ENCODE measurements at regions not wholly inside any gene's neighbourhood (a gene's known extent, or its start where the extent isn't known, plus 50 kb on each side); places are given as distances from the start of the nearest gene placed in this dataset.

GRCh38 chr5:155626592-155626991, 613.0 kb downstream of the KIF4B start:
- no peaks in the 10 kb centered on the region for H3K36me3 ChIP-seq (ENCODE audit: insufficient read depth, low read length)
- no peak for TF ChIP-seq EZH2 (IDR thresholded peaks at IDR 0.05; ENCODE audit: insufficient read depth, low read length)
- no peak for TF ChIP-seq CTCF (IDR thresholded peaks at IDR 0.05; ENCODE audit: insufficient read depth, low read depth, low read length)
- H4K20me1 ChIP-seq (ENCODE audit: insufficient read depth, low read length): no peaks in the 10 kb centered on the region
- H3K9me3 Mint-ChIP-seq (ENCODE audit: unreplicated experiment): no peaks in the 10 kb centered on the region
- H3K4me1 ChIP-seq (ENCODE audit: insufficient read depth, low read length): peaks cover 5% of the 10 kb centered on the region
- no peak overlapping the region for H3K4me2 ChIP-seq (ENCODE audit: low read length)
- H3K9me3 ChIP-seq (ENCODE audit: insufficient read depth, low read depth, low read length): no peaks in the 10 kb centered on the region
- DNase-seq (ENCODE audit: low read depth): no peak
- H3K4me3 ChIP-seq (ENCODE audit: insufficient read depth, low read depth, low read length): no peak overlapping the region
- no peak overlapping the region for H3K27ac Mint-ChIP-seq (ENCODE audit: unreplicated experiment)
- H3K27ac ChIP-seq (ENCODE audit: low read depth, low read length): no peak overlapping the region
- H2AFZ ChIP-seq (ENCODE audit: low read depth, low read length): no peak overlapping the region
- peaks cover 5% of the 10 kb centered on the region for H3K4me1 Mint-ChIP-seq (ENCODE audit: low read depth, unreplicated experiment)
- no peaks in the 10 kb centered on the region for H3K79me2 ChIP-seq (ENCODE audit: insufficient read depth, low read length)
- H3K36me3 Mint-ChIP-seq (ENCODE audit: low read depth, unreplicated experiment): no peaks in the 10 kb centered on the region
- peaks cover 16% of the 10 kb centered on the region for H3K27me3 Mint-ChIP-seq (ENCODE audit: low read depth, unreplicated experiment)
- FAIRE-seq: no peak
- no peaks in the 10 kb centered on the region for H3K27me3 ChIP-seq (ENCODE audit: insufficient read depth, low read length)
- no peak overlapping the region for H3K4me3 Mint-ChIP-seq (ENCODE audit: unreplicated experiment)
- H3K9ac ChIP-seq (ENCODE audit: low read length): no peak overlapping the region

- peaks cover 5% of the 10 kb centered on the region for H3K4me1 ChIP-seq (ENCODE audit: insufficient read depth, low read length)
- Mint-ChIP-seq H3K36me3 (ENCODE audit: low read depth, unreplicated experiment) (no peaks in the 10 kb centered on the region), H3K27me3 (ENCODE audit: low read depth, unreplicated experiment) (peaks cover 16% of the 10 kb centered on the region), H3K4me3 (ENCODE audit: unreplicated experiment) (no peak overlapping the region), H3K9me3 (ENCODE audit: unreplicated experiment) (no peaks in the 10 kb centered on the region), H3K4me1 (ENCODE audit: low read depth, unreplicated experiment) (peaks cover 5% of the 10 kb centered on the region), H3K27ac (ENCODE audit: unreplicated experiment) (no peak overlapping the region)
- H3K27me3 ChIP-seq (ENCODE audit: insufficient read depth, low read length): no peaks in the 10 kb centered on the region
- no peak for FAIRE-seq
- H3K4me3 ChIP-seq (ENCODE audit: insufficient read depth, low read depth, low read length): no peak overlapping the region
- no peaks in the 10 kb centered on the region for H3K9me3 ChIP-seq (ENCODE audit: insufficient read depth, low read depth, low read length)
- no peak for DNase-seq (ENCODE audit: low read depth)
- no peak overlapping the region for H3K9ac ChIP-seq (ENCODE audit: low read length)
- TF ChIP-seq EZH2 (IDR thresholded peaks at IDR 0.05; ENCODE audit: insufficient read depth, low read length): no peak
- TF ChIP-seq CTCF (IDR thresholded peaks at IDR 0.05; ENCODE audit: insufficient read depth, low read depth, low read length): no peak
- H4K20me1 ChIP-seq (ENCODE audit: insufficient read depth, low read length): no peaks in the 10 kb centered on the region
- no peak overlapping the region for H2AFZ ChIP-seq (ENCODE audit: low read depth, low read length)
- H3K4me2 ChIP-seq (ENCODE audit: low read length): no peak overlapping the region
- no peak overlapping the region for H3K27ac ChIP-seq (ENCODE audit: low read depth, low read length)
- no peaks in the 10 kb centered on the region for H3K79me2 ChIP-seq (ENCODE audit: insufficient read depth, low read length)
- H3K36me3 ChIP-seq (ENCODE audit: insufficient read depth, low read length): no peaks in the 10 kb centered on the region
These were observed 614.8 kb downstream of the KIF4B start for GRCh38 chr5:155628346-155628745.

- H3K36me3 ChIP-seq (ENCODE audit: insufficient read depth, low read length): no peaks in the 10 kb centered on the region
- no peak overlapping the region for H3K4me2 ChIP-seq (ENCODE audit: low read length)
- Mint-ChIP-seq H3K27me3 (ENCODE audit: low read depth, unreplicated experiment) (peaks cover 9% of the 10 kb centered on the region), H3K4me1 (ENCODE audit: low read depth, unreplicated experiment) (peaks cover 5% of the 10 kb centered on the region), H3K9me3 (ENCODE audit: unreplicated experiment) (peaks cover 3% of the 10 kb centered on the region), H3K36me3 (ENCODE audit: low read depth, unreplicated experiment) (no peaks in the 10 kb centered on the region), H3K4me3 (ENCODE audit: unreplicated experiment) (no peak overlapping the region), H3K27ac (ENCODE audit: unreplicated experiment) (no peak overlapping the region)
- no peak overlapping the region for H3K27ac ChIP-seq (ENCODE audit: low read depth, low read length)
- H2AFZ ChIP-seq (ENCODE audit: low read depth, low read length): no peak overlapping the region
- H4K20me1 ChIP-seq (ENCODE audit: insufficient read depth, low read length): no peaks in the 10 kb centered on the region
- DNase-seq (ENCODE audit: low read depth) (no peak), FAIRE-seq (no peak)
- H3K27me3 ChIP-seq (ENCODE audit: insufficient read depth, low read length): no peaks in the 10 kb centered on the region
- no peaks in the 10 kb centered on the region for H3K79me2 ChIP-seq (ENCODE audit: insufficient read depth, low read length)
- H3K9me3 ChIP-seq (ENCODE audit: insufficient read depth, low read depth, low read length): peaks cover 6% of the 10 kb centered on the region
- TF ChIP-seq EZH2 (IDR thresholded peaks at IDR 0.05; ENCODE audit: insufficient read depth, low read length) (no peak), CTCF (IDR thresholded peaks at IDR 0.05; ENCODE audit: insufficient read depth, low read depth, low read length) (no peak)
- H3K4me3 ChIP-seq (ENCODE audit: insufficient read depth, low read depth, low read length): no peak overlapping the region
- no peak overlapping the region for H3K9ac ChIP-seq (ENCODE audit: low read length)
- H3K4me1 ChIP-seq (ENCODE audit: insufficient read depth, low read length): peaks cover 5% of the 10 kb centered on the region
These were observed 616.0 kb downstream of the KIF4B start for GRCh38 chr5:155629597-155629996.

Measured in astrocyte (in vitro differentiated cells and primary cell).